Femur (tissue), 1 donor: ENCODE measurements at regions not wholly inside any gene's neighbourhood (a gene's known extent, or its start where the extent isn't known, plus 50 kb on each side); places are given as distances from the start of the nearest gene placed in this dataset.

Source experiments
- DNase-seq: peaks from one replicate; pipeline ENCODE4 v3.0.0-alpha.2; 2017

DNA sequence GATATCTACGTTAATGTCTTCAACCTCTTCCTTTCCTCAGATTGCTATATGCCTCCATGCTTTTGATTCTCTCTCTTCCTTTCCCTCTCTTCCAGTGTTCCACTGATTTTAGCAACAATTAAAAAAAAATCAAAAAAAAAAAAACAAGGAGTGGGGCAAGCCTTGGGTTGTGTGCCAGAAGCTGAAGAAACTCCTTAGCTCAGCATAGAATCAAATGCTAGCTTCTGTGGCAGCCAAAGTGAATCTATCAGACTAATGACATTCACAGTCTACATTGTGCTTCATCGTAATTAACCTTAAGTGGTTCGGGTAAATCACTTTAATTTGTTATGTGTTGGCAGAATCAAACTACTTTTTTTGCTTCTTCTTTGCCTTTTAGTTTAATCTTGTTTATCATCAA lies 237.3 kb downstream of the TMEM167A start:
- DNase-seq: no peak

- no peak for DNase-seq
Observed at GRCh38 chr5:82835488-82835887, 241.7 kb downstream of the TMEM167A start.

DNA sequence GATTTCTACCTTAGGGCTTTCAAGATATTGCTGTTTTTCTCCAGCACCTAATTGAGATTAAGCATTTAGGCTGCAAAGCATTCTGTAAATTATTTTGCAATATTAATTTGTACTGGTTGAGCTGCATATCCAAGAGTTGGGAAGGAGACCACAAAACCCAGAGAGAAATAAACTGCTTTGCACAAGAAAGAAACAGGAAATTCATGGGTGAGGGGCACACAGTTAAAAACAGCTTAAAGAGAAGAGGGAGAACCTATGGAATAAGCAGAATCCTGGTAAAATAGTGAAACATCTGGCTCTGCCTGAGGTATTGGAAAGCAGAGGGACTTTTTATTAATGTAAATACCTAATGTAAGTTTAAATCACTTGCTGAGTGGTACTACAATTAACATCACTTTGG lies 243.0 kb downstream of the TMEM167A start:
- DNase-seq: no peak

DNA sequence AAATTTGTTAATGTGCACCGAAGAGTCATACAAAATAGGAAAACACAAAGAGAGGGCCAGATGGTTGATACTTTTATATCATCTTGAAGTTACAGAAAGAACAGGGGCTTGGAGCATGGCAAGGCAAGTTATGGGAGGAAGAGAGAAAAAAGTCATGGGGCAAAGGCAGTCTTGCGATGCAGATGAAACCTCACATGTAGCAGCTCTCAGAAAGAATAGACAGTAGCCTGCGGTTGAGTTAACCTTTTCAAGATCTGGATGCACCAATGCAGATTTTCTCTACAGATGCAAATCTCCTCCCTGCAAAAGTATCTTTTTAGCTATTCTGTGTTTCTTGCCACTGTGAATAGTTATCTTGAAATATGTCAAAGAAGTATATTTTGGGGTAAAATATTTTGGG lies 243.9 kb downstream of the TMEM167A start:
- no peak for DNase-seq

DNA sequence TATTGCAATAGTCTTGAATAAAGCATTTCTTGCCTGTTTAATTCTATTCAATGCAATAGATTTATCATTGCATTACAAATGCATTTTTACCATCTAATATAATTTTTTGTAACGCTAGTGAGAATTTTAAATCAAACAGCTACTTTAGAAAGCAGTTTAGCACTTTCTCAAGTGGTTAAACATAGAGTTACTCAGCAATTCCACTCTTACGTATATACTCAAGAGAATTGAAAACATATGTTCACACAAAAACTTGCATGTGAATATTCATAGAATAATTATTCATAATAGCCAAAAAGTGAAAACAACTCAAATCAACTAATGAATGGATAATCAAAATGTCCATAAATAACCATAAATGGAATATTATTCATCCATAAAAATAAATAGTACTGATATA lies 244.7 kb downstream of the TMEM167A start:
- DNase-seq: no peak

- DNase-seq: no peak
Observed at GRCh38 chr5:82828211-82828610, 249.0 kb downstream of the TMEM167A start.

GRCh38 chr5:82827651-82828050 lies 249.5 kb downstream of the TMEM167A start:
- DNase-seq: no peak

DNA sequence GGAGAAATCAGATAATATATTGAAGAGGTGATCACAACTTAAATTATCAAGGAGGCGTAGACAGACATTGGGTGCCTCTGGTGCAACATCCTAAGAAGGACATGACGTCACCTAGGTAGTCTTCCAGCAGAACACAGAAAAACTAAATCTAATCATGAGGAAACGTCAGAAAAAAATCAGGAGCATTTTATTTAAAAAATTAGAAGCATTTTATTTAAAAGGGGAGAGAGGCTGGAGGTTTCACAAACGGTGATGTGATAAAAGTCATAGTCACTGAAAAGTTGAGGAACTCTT lies 254.6 kb downstream of the TMEM167A start:
- DNase-seq: no peak

- peak; percentile 45 for DNase-seq
Observed at GRCh38 chr5:82821846-82822633, 255.2 kb downstream of the TMEM167A start.

GRCh38 chr5:82820961-82821845 lies 256.0 kb downstream of the TMEM167A start:
- no peak for DNase-seq

DNA sequence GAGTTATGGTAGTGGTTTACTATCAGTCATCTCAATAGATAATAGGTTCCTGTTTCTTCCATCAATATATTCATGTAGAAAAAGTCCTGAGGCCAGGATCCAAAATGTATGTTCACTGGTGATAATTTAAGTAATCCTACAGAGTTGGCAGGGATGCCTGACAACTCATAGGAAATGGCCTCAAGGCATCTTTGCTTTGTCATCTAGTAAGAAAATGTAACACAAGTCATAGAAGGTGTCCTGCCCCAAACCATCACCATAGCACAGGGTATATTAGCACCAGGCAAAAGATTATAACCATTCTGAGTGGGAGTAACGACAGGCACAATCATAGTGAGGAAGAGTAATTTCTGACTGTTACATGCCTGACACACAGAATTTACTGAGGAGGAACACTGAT lies 257.0 kb downstream of the TMEM167A start:
- DNase-seq: no peak

DNA sequence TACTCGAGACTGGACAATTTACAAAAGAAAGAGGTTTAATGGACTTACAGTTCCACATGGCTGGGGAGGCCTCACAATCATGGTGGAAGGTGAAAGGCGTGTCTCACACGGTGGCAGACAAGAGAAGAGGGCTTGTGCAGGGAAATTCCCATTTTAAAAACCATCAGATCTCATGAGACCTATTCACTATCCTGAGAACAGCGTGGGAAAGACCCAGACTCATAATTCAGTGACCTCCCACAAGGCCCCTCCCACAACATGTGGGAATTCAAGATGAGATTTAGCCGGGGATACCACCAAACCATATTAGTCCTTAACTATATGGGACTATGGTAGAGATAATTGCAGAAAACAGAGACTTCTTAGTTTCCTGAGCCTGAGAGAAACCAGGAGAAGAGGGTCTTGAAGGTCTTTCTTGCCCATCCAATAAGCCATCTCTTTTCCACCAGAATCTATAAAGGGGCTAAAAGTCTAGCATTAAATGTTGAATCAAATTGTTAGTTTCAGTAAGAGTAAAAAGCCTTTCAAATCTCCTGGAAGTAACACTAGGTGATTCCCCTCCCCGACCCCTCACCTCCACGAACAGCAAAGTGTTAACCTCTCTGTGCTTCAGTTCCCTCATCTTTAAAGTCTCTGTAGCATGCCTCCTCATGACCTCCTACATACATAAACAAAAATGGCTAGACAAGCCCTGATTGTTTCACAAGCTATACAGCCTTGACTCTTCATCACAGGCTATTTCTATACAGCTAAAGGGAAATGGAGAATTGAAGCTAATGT lies 259.1 kb downstream of the TMEM167A start:
- no peak for DNase-seq

DNA sequence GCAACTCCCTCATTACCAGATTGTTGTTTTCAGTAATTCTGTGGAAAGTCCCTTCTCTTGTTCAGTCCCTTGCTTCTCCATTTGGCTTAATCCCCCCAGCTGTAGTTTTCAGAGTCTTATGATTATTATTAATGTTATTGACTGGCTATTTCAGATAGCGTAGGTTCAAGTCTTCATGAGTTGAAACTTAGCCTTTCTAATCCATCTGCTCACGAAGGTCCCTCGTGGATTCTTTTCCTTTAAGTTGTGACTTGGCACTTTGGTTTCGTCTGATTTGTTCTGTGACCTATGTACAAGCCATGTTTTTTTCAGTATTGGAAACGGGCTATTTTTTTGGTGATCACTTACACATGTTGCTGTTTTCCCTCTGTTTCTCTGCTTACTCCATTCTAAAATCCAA lies 260.3 kb downstream of the TMEM167A start:
- no peak for DNase-seq

GRCh38 chr5:82815871-82816270 lies 261.3 kb downstream of the TMEM167A start:
- DNase-seq: no peak

- no peak for DNase-seq
Observed at GRCh38 chr5:82813861-82814260, 263.3 kb downstream of the TMEM167A start.

- no peak for DNase-seq
Observed at GRCh38 chr5:82812575-82812974, 264.6 kb downstream of the TMEM167A start.

DNA sequence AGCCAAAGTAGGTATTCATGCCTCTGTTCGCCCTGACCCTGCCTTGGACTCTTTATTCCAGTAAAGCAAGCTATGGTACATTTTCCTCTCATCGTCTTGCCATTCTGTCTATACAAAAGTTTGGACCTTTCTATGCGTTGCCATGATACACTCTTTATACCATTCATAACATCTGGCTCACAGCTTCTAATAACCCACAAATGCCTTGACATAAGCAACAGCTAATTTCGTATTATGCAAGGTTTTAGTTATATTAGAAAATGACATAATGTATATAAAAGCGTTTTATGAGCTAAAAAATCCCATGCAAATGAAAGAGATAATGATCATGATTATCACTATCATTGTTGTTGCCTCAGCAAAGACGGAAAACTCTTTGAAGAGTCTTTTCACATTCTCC lies 265.7 kb downstream of the TMEM167A start:
- no peak for DNase-seq

DNA sequence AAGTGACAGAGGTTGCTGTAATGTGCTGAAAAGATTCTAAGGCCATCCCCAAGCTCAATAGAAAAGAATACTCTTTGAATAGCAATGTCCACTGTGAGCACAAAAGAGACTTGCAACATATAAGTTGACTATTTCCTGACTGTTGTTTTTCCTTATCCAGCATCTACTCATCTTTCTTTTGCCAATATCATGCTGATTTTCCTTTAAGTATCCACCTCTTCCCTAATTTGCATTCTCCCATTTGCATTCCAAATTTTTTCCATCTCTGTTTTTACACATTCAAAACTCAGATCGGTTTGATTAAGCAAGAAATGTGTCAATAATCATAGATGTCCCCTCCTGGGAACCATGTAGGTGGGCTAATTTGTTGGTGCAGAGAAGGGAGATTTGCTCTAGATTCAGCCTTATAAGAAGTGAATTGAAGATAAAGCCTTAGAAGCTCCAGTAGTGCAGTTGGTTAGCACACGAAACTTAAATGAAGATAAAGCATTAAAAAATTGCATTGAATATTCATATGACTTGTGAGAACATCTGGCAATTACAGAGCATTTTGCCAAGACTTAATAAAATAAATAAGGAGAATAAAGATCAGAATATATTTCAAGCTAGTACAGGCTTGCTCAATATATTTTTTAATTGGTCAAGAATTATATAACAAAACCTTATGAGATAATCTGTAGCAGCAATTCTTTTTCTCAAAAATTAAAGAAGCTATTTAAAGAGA lies 267.6 kb downstream of the TMEM167A start:
- no peak for DNase-seq

- DNase-seq: no peak
Observed at GRCh38 chr5:82808960-82809359, 268.2 kb downstream of the TMEM167A start.

GRCh38 chr5:82807021-82807420 lies 270.2 kb downstream of the TMEM167A start:
- no peak for DNase-seq

DNA sequence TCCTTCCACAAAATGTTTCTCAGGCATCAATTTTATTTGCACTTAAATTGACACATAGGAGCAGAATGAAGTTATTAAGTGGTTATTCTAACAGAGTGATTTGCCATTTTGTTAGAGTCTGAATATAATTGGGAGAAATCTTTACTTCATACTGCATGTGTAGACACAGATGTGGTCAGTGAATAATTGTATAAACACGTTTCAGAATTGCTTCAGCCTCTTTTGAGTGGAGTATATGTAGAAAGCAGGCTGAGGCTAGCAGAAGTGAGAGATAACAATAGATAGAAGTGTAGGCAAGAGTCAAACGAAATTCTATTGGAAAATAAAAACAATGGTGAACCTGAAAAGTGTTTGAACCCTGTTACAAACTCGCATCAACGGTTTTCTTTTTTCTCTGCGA lies 270.7 kb downstream of the TMEM167A start:
- no peak for DNase-seq

DNA sequence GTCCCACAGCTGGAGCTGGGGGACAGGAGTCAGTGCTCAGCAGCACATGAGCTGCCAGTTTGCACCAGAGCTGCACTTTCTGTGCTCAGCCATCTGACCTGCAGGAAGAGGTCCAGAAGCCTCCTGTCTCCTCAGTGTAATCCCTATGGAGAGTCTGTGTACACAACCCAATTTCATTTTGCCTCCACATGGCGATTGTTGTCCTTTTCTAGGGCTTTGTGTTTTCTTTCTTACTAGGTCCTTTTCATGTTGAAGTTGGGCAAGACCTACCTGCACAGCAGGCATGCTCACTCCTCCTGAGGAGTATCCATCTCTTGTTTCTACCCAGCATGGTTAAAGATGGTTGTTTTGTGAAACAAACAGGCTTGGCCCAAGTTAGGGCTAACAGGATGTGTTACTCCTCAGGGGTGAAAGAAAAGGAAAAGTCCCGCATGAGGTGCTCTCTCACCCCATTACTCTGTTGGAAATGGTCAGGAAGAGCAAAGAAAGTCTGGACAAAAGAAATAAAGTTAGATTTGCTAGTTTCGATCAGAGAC lies 273.0 kb downstream of the TMEM167A start:
- DNase-seq: no peak

DNA sequence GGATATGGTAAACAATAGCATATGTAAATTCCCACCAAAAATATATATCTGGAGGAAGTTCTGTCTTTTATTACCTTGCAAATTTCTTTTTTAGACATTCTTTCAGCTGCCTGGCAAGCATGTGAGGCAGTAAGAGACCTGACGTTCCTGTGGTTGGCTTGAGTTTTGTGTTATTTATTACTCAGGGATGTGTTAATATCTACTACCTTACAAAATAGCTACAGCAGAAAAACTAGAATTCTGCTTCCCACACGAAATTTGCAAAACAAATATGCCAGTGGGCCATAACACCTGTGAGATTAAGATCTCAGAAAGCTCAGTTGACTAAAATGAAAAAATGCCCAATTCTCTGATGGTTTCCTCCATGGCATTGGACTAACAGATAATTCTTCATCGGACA lies 274.2 kb downstream of the TMEM167A start:
- DNase-seq: no peak
